ENCODE measurements at regions not wholly inside any gene's neighbourhood (a gene's known extent, or its start where the extent isn't known, plus 50 kb on each side); places are given as distances from the start of the nearest gene placed in this dataset.

DNA sequence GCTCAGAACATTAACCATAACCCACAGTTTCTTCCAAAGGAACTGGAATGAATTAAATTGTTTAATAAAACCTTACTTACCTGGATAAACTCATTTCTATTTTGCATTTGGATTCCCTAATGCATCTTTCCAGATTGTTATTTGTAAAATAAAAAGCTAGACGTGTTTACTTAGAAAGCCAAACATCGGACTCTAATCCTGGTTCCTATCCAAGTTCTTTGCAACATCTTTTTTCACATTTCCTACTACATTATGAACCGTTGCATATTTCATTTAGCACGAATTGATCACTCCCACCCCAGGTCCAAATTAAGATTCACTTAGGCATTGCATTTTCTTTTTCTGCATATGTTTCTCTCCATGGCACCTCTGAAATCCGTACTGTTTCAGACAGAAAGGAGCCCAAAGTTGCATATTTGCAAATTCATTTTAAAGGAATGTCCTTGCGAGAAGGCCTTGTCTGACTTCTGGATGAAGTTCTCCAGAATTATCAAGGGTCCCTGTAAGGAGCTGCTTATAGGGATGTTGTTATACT is 164.4 kb upstream of the GSC start:
- no peak for DNase-seq
- no peaks in the 10 kb centered on the region for H3K4me1 ChIP-seq
- no peak for ATAC-seq (ENCODE audit: low FRiP score in 2 of 2)
- H3K27ac ChIP-seq, result no peak overlapping the region
- no peaks in the 10 kb centered on the region for H3K36me3 ChIP-seq
- no peak overlapping the region for H3K4me3 ChIP-seq
- 58 to 66% methylated on average over 6 of the region's 6 CpGs for WGBS, 2 donors
- H3K27me3 ChIP-seq, result no peaks in the 10 kb centered on the region
- no peaks in the 10 kb centered on the region for H3K9me3 ChIP-seq
- TF ChIP-seq POLR2AphosphoS5 (IDR thresholded peaks at IDR 0.05), result no peak
- no peak for TF ChIP-seq POLR2A (IDR thresholded peaks at IDR 0.05)
- TF ChIP-seq, protein P1, sequence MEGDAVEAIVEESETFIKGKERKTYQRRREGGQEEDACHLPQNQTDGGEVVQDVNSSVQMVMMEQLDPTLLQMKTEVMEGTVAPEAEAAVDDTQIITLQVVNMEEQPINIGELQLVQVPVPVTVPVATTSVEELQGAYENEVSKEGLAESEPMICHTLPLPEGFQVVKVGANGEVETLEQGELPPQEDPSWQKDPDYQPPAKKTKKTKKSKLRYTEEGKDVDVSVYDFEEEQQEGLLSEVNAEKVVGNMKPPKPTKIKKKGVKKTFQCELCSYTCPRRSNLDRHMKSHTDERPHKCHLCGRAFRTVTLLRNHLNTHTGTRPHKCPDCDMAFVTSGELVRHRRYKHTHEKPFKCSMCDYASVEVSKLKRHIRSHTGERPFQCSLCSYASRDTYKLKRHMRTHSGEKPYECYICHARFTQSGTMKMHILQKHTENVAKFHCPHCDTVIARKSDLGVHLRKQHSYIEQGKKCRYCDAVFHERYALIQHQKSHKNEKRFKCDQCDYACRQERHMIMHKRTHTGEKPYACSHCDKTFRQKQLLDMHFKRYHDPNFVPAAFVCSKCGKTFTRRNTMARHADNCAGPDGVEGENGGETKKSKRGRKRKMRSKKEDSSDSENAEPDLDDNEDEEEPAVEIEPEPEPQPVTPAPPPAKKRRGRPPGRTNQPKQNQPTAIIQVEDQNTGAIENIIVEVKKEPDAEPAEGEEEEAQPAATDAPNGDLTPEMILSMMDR (IDR thresholded peaks at IDR 0.05), result no peak
- no peak for TF ChIP-seq EP300 (IDR thresholded peaks at IDR 0.05)

DNA sequence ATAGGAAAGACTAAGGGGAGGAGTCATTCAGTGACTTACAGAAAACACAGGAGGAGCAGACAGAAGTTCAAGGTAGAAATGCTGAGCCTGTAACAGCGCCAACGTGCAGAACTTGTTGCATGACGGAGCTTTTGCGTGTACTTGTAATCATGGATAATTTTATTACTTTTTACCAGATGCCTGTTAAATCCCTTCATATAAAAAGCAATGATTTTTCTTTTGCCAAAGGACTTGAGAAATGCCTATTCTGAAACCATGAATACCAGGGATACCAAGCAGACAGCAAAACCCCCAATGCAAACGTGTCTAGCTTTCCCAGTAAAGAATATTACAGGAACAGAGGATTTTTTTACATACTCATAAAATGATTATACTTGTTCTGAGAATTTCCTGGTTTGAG is 163.6 kb upstream of the GSC start:
- Histone ChIP-seq H3K9me3 (no peaks in the 10 kb centered on the region), H3K36me3 (no peaks in the 10 kb centered on the region), H3K4me3 (no peak overlapping the region), H3K4me1 (no peaks in the 10 kb centered on the region), H3K27me3 (no peaks in the 10 kb centered on the region), H3K27ac (no peak overlapping the region)
- TF ChIP-seq, protein P1 (IDR thresholded peaks at IDR 0.05), result no peak
- TF ChIP-seq POLR2A (IDR thresholded peaks at IDR 0.05) (no peak), EP300 (IDR thresholded peaks at IDR 0.05) (no peak)
- DNase-seq, result no peak
- no peak for ATAC-seq (ENCODE audit: low FRiP score in 2 of 2)
- 74 to 77% methylated on average over 5 of the region's 5 CpGs for WGBS, 2 donors

DNA sequence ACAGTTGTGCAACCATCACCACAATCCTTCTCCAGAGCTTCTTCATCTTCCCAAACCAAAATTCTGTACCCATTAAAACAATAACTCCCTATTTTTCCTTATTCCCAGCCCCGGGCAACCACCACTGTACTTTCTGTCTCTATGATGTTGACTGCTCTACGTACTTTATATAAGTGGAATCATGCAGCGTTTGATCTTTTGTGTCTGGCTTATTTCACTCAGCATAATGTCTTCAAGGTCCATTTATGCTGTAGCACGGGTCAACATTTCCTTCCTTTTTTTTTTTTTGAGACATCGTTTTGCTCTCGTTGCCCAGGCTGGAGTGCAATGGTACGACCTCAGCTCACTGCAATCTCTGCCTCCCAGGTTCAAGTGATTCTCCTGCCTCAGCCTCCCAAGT is 162.7 kb upstream of the GSC start:
- Histone ChIP-seq H3K27me3 (no peaks in the 10 kb centered on the region), H3K9me3 (no peaks in the 10 kb centered on the region), H3K36me3 (no peaks in the 10 kb centered on the region), H3K4me1 (no peaks in the 10 kb centered on the region), H3K4me3 (no peak overlapping the region), H3K27ac (no peak overlapping the region)
- DNase-seq (no peak), ATAC-seq (ENCODE audit: low FRiP score in 2 of 2) (no peak)
- TF ChIP-seq POLR2AphosphoS5 (IDR thresholded peaks at IDR 0.05) (no peak), POLR2A (IDR thresholded peaks at IDR 0.05) (no peak), EP300 (IDR thresholded peaks at IDR 0.05) (no peak)
- TF ChIP-seq, protein P1 (IDR thresholded peaks at IDR 0.05), result no peak
- WGBS, 2 donors, result 45 to 52% methylated on average over 7 of the region's 7 CpGs

- no peaks in the 10 kb centered on the region for H3K4me1 ChIP-seq
- no peak for ATAC-seq (ENCODE audit: low FRiP score in 2 of 2)
These were observed 160.8 kb upstream of the GSC start for GRCh38 chr14:94930690-94931089.

GRCh38 chr14:94929354-94929753 is 159.4 kb upstream of the GSC start:
- no peak overlapping the region for H3K4me3 ChIP-seq
- H3K36me3 ChIP-seq, result no peaks in the 10 kb centered on the region
- no peaks in the 10 kb centered on the region for H3K27me3 ChIP-seq
- 76 to 90% methylated on average over 3 of the region's 3 CpGs for WGBS, 2 donors
- no peaks in the 10 kb centered on the region for H3K4me1 ChIP-seq
- H3K9me3 ChIP-seq, result no peaks in the 10 kb centered on the region
- TF ChIP-seq EP300 (IDR thresholded peaks at IDR 0.05) (no peak), POLR2A (IDR thresholded peaks at IDR 0.05) (no peak), POLR2AphosphoS5 (IDR thresholded peaks at IDR 0.05) (no peak)
- TF ChIP-seq, protein P1 (IDR thresholded peaks at IDR 0.05), result no peak
- ATAC-seq (ENCODE audit: low FRiP score in 2 of 2), result no peak
- no peak overlapping the region for H3K27ac ChIP-seq
- no peak for DNase-seq

More at GRCh38 chr14:94930690-94931089, 160.8 kb upstream of the GSC start:
- Histone ChIP-seq H3K27ac (no peak overlapping the region), H3K4me3 (no peak overlapping the region), H3K36me3 (no peaks in the 10 kb centered on the region), H3K9me3 (no peaks in the 10 kb centered on the region), H3K27me3 (no peaks in the 10 kb centered on the region)
- DNase-seq, result no peak
- TF ChIP-seq POLR2A (IDR thresholded peaks at IDR 0.05), result no peak
- TF ChIP-seq EP300 (IDR thresholded peaks at IDR 0.05), result no peak
- no peak for TF ChIP-seq POLR2AphosphoS5 (IDR thresholded peaks at IDR 0.05)
- TF ChIP-seq, protein P1 (IDR thresholded peaks at IDR 0.05), result no peak
- 100% methylated on average over 1 of the region's 1 CpG for WGBS, 2 donors
